ENCODE measurements at regions not wholly inside any gene's neighbourhood (a gene's known extent, or its start where the extent isn't known, plus 50 kb on each side); places are given as distances from the start of the nearest gene placed in this dataset.

DNA sequence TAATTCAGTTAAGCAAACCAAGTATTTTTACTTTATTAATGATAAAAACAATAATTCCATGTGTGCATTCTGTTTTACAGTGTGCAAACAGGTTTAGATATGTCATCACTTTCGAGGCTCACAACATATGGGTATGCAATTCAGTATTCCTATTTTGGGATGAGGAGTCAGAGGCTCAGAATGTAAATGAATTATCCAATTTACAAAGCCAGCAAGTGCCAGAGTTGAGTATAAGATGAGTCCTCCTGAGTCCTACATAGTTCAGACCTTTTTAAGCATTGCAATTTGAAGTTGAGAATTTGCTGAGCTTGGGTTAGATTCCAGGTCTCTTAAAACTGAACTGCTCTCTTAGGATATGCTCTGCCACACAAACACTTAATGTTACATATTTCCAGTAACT, 424.2 kb upstream of the ROBO2 start:
- H3K36me3 ChIP-seq (ENCODE audit: control insufficient read depth, insufficient read depth, low read length) = no peaks in the 10 kb centered on the region
- no peaks in the 10 kb centered on the region for H3K27me3 ChIP-seq (replicated peaks; ENCODE audit: control insufficient read depth, insufficient read depth, low read length)
- TF ChIP-seq, protein P1, sequence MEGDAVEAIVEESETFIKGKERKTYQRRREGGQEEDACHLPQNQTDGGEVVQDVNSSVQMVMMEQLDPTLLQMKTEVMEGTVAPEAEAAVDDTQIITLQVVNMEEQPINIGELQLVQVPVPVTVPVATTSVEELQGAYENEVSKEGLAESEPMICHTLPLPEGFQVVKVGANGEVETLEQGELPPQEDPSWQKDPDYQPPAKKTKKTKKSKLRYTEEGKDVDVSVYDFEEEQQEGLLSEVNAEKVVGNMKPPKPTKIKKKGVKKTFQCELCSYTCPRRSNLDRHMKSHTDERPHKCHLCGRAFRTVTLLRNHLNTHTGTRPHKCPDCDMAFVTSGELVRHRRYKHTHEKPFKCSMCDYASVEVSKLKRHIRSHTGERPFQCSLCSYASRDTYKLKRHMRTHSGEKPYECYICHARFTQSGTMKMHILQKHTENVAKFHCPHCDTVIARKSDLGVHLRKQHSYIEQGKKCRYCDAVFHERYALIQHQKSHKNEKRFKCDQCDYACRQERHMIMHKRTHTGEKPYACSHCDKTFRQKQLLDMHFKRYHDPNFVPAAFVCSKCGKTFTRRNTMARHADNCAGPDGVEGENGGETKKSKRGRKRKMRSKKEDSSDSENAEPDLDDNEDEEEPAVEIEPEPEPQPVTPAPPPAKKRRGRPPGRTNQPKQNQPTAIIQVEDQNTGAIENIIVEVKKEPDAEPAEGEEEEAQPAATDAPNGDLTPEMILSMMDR (IDR thresholded peaks at IDR 0.05; ENCODE audit: insufficient read depth, low read length, poor library complexity, severe bottlenecking) = no peak
- no peak overlapping the region for H3K4me3 ChIP-seq (replicated peaks; ENCODE audit: low read depth, low read length)
- DNase-seq (ENCODE audit: extremely low read depth, insufficient read length) = no peak

DNA sequence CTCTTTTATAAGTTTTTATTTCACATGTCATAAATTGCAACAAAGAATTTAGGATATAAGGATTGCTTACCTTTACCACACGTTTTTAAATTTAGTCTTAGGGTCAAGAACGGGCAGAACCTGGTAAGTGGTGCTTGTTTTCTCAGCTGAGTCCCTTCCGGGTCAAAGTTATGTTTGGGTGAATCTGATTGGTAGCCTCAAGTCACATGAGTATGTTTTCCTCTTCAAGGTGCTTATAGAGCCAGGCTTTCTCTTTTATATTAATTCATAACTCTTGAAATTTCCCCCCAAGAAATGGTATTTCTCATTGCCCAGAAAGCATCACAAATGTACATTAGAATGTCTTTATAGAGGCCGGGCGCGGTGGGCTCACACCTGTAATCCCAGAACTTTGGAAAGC, 415.7 kb upstream of the ROBO2 start:
- H3K36me3 ChIP-seq (ENCODE audit: control insufficient read depth, insufficient read depth, low read length) = no peaks in the 10 kb centered on the region
- H3K27me3 ChIP-seq (replicated peaks; ENCODE audit: control insufficient read depth, insufficient read depth, low read length) = no peaks in the 10 kb centered on the region
- no peak for DNase-seq (ENCODE audit: extremely low read depth, insufficient read length)
- TF ChIP-seq, protein P1 (IDR thresholded peaks at IDR 0.05; ENCODE audit: insufficient read depth, low read length, poor library complexity, severe bottlenecking) = no peak
- H3K4me3 ChIP-seq (replicated peaks; ENCODE audit: low read depth, low read length) = no peak overlapping the region

DNA sequence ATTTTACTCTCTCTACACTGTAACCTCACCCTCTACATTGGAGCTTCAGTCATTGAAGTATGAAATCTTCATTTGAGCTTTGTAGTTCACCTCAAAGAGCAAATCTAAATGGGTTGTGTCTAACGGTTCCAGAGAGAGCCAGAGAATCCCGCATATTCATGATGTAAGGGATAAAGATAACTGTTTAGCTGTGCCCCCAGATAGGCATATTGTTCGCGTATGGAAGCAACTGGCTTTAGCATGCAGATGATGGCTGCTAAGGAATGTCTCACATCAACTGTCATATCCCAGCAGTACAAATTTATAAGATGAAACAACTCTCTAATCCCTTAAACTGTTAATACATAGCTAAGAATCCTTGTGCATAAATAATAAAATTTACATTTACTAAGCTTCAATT, 412.7 kb upstream of the ROBO2 start:
- DNase-seq (ENCODE audit: extremely low read depth, insufficient read length) = no peak
- TF ChIP-seq, protein P1 (IDR thresholded peaks at IDR 0.05; ENCODE audit: insufficient read depth, low read length, poor library complexity, severe bottlenecking) = no peak
- Histone ChIP-seq H3K27me3 (replicated peaks; ENCODE audit: control insufficient read depth, insufficient read depth, low read length) (no peaks in the 10 kb centered on the region), H3K4me3 (replicated peaks; ENCODE audit: low read depth, low read length) (no peak overlapping the region), H3K36me3 (ENCODE audit: control insufficient read depth, insufficient read depth, low read length) (no peaks in the 10 kb centered on the region)

DNA sequence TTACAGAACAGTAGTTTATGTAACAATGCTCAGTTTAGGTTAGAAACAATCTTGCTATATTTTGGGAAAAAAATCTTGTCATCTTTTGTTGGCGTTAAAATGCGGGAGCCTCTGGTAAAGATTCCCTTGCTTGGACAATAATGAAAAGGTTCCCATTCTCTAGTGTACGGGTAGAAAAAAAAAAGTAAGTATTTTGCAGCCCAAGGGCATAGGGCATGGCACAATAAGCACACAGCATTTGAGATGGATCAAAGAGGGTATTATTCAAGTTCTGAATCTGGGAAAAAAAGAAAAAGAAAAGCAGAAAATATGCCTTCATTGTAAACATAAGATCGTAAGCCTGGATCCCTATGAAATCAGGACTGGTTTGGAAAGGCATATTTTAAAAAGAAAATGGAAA, 408.6 kb upstream of the ROBO2 start:
- TF ChIP-seq, protein P1 (IDR thresholded peaks at IDR 0.05; ENCODE audit: insufficient read depth, low read length, poor library complexity, severe bottlenecking) = no peak
- DNase-seq (ENCODE audit: extremely low read depth, insufficient read length) = no peak
- Histone ChIP-seq H3K36me3 (ENCODE audit: control insufficient read depth, insufficient read depth, low read length) (no peaks in the 10 kb centered on the region), H3K4me3 (replicated peaks; ENCODE audit: low read depth, low read length) (no peak overlapping the region), H3K27me3 (replicated peaks; ENCODE audit: control insufficient read depth, insufficient read depth, low read length) (no peaks in the 10 kb centered on the region)

DNA sequence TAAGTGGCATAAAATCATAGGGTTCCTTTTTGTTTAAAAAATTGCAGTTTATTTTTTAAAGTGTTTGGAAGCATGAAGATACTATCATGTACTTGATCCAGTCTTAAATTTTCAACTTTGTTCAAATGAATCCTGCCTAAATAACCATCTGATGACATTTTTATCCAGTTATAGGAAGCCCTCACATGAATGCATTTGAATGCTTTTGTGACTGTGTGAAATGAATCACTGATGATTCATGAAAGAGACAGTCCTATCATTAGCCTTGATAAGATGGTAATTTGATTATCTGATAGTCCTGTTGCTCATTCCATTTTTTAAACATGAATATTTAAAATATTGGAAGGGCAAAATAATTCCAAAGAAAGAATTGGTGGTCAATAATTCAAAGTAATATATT, 401.9 kb upstream of the ROBO2 start:
- Histone ChIP-seq H3K27me3 (replicated peaks; ENCODE audit: control insufficient read depth, insufficient read depth, low read length) (no peaks in the 10 kb centered on the region), H3K36me3 (ENCODE audit: control insufficient read depth, insufficient read depth, low read length) (no peaks in the 10 kb centered on the region), H3K4me3 (replicated peaks; ENCODE audit: low read depth, low read length) (no peak overlapping the region)
- TF ChIP-seq, protein P1 (IDR thresholded peaks at IDR 0.05; ENCODE audit: insufficient read depth, low read length, poor library complexity, severe bottlenecking) = no peak
- no peak for DNase-seq (ENCODE audit: extremely low read depth, insufficient read length)

DNA sequence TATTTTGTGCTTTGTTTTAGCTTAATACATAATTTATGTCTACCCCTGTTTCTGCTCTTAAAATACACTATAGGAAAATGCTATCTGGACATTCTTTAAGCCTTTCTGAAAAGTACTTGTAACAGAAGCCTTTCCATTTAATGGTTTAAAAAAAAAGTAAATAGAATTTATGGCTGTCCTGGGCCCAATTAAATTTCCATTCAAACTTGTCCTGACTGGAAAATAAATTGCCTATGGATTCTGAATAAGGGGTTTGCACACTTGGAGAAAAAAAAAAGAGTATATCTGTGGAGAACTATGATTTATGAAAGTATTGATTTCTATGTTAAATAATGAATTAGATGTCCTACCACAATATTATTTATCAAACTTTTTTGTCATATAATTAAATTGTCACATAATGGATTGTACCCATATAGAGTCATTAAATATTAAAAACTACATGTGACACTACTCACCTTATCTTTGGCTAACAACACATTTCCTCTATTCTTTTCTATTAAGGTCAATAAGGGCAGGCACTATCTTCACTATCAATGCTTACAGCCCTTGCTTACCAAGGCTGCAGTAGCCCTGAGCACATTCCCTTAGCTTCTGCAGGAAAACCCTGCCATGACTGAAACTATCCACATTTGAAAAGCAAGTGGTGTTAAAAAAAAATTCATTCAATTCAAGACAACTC, 396.1 kb upstream of the ROBO2 start:
- Histone ChIP-seq H3K4me3 (replicated peaks; ENCODE audit: low read depth, low read length) (no peak overlapping the region), H3K27me3 (replicated peaks; ENCODE audit: control insufficient read depth, insufficient read depth, low read length) (no peaks in the 10 kb centered on the region), H3K36me3 (ENCODE audit: control insufficient read depth, insufficient read depth, low read length) (no peaks in the 10 kb centered on the region)
- DNase-seq (ENCODE audit: extremely low read depth, insufficient read length) = no peak
- TF ChIP-seq, protein P1 (IDR thresholded peaks at IDR 0.05; ENCODE audit: insufficient read depth, low read length, poor library complexity, severe bottlenecking) = no peak
